GM12875 (cell line): ENCODE measurements at regions not wholly inside any gene's neighbourhood (a gene's known extent, or its start where the extent isn't known, plus 50 kb on each side); places are given as distances from the start of the nearest gene placed in this dataset.

ENCODE experiments used
- H3K4me3 ChIP-seq: one replicate; pipeline ENCODE4 v1.5.1; 2011; ENCODE audit warnings: low read depth, low read length, control low read depth
- CTCF ChIP-seq: IDR thresholded peaks from 2 replicates; pipeline ENCODE4 v1.5.1; 2011; ENCODE audit warnings: low read depth, mild to moderate bottlenecking, control low read depth, inconsistent platforms, low read length, moderate library complexity, borderline replicate concordance; ENCODE audit not compliant: insufficient read depth

GRCh38 chr6:140397106-140397505 lies 1022.7 kb upstream of the CITED2 start:
- no peak for TF ChIP-seq CTCF
- no peak overlapping the region for H3K4me3 ChIP-seq

- TF ChIP-seq CTCF, result no peak
These were observed 1019.5 kb upstream of the CITED2 start for GRCh38 chr6:140393665-140394540.

GRCh38 chr6:140388815-140389214 lies 1014.4 kb upstream of the CITED2 start:
- H3K4me3 ChIP-seq, result no peak overlapping the region
- TF ChIP-seq CTCF, result no peak

More at GRCh38 chr6:140393665-140394540, 1019.5 kb upstream of the CITED2 start:
- no peak overlapping the region for H3K4me3 ChIP-seq

- H3K4me3 ChIP-seq, result no peak overlapping the region
- no peak for TF ChIP-seq CTCF
These were observed 1013.8 kb upstream of the CITED2 start for GRCh38 chr6:140388192-140388802.

- TF ChIP-seq CTCF, result no peak
- H3K4me3 ChIP-seq, result no peak overlapping the region
These were observed 1011.2 kb upstream of the CITED2 start for GRCh38 chr6:140385679-140386078.

- no peak for TF ChIP-seq CTCF
- no peak overlapping the region for H3K4me3 ChIP-seq
These were observed 1007.9 kb upstream of the CITED2 start for GRCh38 chr6:140382355-140382754.
